NCI-H510A treated with DMSO at 0.1 percent for 48 hours (cell line): ENCODE measurements at regions not wholly inside any gene's neighbourhood (a gene's known extent, or its start where the extent isn't known, plus 50 kb on each side); places are given as distances from the start of the nearest gene placed in this dataset.

Experiments used
- DNase-seq: peaks from one replicate; lab custom pipeline; 2025; lab: John Stamatoyannopoulos, UW

GRCh38 chr3:22485954-22486353 lies 717.2 kb upstream of the UBE2E2 start:
- no peak for DNase-seq

- DNase-seq = no peak
These were observed 712.4 kb upstream of the UBE2E2 start for GRCh38 chr3:22490747-22491146.

DNA sequence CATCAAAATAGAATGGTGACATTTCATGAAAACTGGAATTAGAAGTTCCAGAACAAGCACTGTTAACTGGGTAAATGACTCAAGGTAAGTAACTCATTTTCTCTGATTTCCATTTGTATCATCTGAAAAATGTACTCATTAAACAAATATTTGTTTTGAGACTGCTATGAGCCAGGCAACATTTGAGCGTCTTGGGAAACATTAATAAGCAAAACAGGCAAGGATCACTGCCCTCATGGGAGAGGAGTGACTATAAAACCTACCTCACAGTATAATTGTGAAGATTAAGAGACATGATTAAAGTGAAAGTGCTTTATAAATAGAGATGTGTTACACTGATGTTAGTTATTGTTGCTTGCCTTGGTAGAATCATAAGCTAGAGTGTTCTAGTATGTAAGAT lies 711.8 kb upstream of the UBE2E2 start:
- no peak for DNase-seq

DNA sequence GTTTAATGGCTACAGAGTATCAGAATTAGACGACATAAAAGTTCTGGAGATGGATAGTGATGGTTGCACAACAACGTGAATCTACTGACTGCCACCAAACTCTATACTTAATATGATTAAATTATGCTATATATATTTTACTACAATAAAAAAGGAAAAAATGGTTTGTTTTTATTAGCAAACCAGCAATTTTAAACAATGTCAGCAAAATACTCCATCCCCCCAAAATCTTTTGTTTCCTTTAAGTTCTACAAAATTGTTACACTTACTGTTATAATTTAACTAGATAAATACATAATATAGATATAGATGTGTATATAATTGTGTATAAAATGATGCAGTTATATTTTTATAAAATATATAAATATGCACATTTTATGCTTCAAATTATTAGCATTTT lies 710.8 kb upstream of the UBE2E2 start:
- DNase-seq = no peak

DNA sequence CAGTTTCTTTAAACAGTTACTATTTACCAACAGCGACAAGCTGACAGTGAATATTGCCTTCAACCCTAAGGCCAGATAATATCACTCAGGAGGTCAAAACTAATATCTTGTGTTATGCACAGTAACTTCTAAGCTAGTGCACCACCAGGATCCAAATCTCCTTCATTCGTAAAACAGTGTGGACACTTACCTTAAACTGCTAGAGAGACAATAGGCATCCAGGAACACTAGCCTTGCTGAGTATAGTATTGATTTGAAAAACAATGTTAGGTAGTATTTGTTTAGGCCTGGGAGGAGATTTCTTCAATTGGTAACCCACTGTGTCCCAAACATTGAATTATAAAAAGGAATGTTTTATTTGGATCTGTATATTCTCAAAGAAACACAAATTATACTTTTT lies 707.9 kb upstream of the UBE2E2 start:
- no peak for DNase-seq

DNA sequence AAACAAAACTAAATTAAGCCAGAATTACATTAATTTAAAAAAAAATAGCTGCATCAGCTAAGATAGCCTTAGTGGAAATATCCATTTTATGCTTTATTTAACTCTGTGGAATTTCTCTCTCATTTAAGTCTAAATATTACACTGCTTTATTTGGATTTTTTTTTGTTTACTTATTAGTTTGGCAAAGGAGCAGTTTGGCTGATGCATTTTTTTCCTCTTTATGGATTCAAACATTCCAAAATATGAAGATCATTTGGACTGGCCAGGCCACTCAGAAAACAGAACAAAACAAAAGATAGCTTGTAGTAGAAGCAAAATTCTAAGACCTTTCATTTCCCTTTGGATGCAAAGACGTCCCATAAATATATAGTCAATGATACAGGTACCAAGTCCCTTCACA lies 707.3 kb upstream of the UBE2E2 start:
- DNase-seq = no peak

DNA sequence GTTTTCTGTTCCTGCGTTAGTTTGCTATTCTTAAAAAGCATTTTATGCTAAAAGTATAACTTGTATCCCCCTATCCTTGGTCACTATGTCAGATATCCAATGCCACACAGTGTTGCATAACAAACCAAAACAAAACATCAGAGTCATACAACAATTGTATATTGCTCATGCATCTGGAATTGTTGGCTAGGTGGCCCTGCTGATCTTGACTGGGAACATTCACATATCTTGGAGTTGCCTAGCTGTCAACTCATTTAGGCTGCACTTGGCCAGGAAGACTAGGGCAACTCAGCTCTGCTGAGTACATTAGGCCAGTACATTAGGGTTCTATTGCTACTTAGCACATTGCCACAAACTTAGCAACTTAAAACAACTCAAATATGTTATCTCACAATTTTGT lies 706.5 kb upstream of the UBE2E2 start:
- DNase-seq = no peak

DNA sequence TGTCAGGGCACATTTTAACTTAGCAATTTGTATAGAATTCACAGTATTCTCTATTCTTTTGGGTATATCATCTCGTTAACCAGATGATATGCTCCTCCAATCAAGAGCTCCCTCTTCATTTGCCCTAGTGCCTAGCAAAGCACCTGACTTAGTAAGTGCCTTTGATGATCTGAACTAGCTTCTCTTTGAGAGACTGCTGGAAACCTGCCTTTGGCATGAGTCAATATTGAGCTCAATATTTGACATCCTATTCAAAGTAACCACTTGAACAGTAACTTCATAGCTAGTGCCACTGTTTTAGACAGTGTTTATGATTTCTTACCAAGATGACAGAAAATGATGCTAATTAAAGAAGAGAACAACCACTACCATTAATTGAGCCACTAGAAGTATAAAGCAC lies 696.3 kb upstream of the UBE2E2 start:
- DNase-seq = peak; percentile 45

- no peak for DNase-seq
These were observed 695.4 kb upstream of the UBE2E2 start for GRCh38 chr3:22507709-22508108.

DNA sequence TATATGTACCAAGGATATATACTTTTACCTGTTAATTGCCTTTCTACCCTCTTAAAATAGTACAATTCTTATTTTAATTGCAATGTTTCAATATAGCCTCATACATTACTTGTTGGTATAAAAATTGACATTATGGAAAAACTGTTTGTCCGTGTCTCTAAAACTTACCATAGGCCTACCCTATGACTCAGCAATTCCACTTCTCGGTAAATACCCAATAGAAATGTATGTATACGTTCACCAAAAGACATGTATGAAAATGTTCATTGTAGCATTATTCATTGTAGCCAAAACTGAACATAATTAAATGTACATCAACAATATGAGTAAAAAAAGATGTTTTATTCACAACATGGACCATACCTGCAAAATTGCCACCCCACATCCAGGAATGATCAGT lies 679.2 kb upstream of the UBE2E2 start:
- DNase-seq = no peak

GRCh38 chr3:22526266-22526837 lies 676.8 kb upstream of the UBE2E2 start:
- no peak for DNase-seq

DNA sequence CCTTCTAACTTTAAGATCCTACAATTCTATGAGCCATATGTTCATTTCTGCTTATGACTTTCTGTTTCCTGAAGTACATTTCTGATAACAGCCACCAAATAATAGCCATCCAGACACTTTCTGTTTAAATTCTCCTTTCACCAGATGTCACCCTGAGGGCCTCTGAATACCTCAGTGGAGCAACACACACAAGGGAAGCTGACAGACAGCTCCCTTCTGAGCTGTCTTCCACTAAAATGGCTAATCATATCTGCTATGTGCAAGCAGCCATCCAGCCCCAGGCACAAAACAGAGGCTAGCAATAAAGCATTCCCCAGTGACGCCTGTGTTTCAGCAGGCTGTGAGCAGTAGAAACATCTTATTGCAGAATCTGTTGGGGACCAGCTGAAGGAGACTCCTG lies 666.6 kb upstream of the UBE2E2 start:
- DNase-seq = no peak

DNA sequence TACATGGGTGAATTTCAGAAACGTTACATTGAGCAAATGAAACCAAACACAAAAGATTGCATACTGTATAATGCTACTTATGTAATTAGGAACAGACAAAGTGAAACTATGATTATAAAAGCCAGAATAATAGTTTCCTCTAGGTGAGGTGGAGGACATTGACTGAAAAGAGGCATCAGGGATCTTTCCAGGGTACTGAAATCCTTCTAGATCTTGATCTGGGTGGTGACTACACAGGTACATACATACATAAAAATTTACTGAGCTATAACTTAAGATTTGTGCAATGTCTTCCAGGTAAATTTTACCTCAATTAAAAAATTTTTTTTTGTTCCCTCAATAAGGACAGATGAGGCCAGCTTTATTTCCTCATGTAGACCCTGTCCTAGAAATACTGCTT lies 665.6 kb upstream of the UBE2E2 start:
- DNase-seq = no peak

DNA sequence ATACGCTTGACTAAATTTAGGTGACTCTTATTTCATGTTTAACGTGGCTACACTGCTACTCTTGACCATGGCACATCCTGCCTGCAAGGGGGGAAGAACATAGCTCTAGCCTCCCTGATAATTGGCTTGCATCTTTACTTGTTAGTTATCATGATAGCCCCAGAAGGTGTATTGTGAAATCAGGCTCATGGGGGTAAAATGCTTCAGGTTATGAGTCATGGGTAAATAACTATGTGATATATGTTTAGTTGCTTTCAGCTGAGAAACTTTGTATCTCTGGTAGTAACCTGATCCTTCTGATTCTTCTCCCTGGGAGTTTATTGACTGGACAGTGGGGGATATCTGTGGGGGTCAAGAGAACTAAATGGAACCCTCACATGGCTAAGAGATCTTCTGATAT lies 660.8 kb upstream of the UBE2E2 start:
- no peak for DNase-seq

DNA sequence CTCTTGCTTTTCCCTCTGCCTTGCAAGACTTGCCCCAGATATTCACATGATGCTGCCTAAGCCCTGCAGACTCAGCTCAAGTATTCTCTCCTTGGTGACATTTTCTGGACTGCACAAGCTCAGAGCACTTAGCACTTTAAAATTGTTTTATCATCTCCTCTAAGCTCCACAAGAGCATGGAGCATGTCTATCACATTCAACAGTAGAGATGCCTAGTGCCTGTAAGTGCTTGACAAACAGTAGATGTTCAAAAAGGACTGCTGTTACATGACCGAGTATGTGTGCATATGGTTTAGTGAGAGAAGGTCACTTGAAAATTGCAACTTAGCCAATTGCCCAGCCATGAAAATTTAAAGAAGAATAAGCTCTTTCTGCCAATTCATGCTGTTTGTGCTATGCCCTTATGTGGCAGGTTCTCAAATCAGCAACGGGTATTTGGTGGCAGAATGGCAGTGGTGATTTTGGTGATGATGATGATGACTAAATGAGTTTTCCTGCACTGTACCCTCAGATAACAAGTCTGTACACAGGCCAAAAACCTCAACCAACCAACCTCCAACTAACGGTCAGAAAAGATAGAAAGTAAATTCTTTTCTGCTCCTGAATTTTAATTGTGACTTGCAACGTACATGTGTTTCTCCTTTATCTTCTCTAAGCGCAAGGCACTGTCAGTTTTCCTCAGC lies 647.2 kb upstream of the UBE2E2 start:
- DNase-seq = peak; percentile 83

DNA sequence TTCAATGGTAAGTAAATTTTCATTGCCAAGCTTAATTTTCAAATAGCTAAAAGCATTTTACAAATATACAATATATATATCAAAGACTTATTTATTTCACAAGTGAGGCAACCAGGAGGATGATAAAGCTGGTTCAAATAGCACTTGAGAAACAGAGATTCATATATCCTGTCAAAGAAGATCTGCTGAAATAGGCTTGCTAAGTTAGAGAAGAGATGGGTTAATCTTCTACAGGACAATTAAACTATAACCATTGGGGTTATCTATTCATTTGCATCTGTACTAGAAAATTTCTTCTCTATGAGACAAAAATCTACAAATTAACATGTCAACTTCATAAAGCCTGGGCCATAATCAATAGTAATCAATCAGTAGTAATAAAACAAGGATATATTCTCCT lies 637.7 kb upstream of the UBE2E2 start:
- DNase-seq = no peak

DNA sequence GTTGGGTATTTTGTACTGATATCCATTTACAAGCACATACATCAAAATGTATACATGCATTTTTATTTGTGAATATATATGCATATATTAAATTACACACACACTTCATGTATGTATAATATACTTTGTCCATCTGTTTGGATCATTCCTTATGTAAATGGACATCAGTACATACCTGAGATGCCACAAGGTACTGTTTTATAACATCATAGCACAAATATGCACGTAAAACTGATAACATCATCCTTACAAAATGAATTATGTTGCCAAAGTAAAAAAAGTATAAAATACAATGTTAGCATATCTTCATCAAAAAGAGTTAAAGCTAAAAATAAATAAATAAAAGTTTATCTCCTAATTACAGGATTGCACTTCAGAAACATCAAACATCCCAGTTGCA lies 634.8 kb upstream of the UBE2E2 start:
- DNase-seq = no peak

- no peak for DNase-seq
These were observed 633.6 kb upstream of the UBE2E2 start for GRCh38 chr3:22569570-22569969.

- DNase-seq = no peak
These were observed 622.1 kb upstream of the UBE2E2 start for GRCh38 chr3:22581007-22581406.

DNA sequence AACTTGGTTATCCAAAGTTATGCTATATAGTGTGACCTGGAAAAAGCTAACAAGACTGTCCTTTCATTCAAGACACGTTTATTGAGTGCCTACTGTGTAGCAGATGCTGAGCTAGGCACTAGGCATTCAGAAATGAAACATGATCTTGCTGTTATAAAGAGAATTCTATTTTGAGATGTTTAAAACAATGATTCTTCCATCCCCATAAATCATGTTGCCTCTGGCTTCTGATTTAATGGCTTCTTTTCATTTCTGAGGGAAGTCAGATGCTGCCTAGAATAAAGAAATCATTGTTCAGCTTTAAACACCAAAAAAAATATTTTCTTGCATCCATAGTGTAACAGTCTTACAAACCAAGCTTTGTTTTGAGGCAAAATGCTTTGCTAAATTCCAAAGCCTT lies 620.9 kb upstream of the UBE2E2 start:
- no peak for DNase-seq

GRCh38 chr3:22585504-22585903 lies 617.6 kb upstream of the UBE2E2 start:
- no peak for DNase-seq

GRCh38 chr3:22585911-22586310 lies 617.2 kb upstream of the UBE2E2 start:
- DNase-seq = no peak

GRCh38 chr3:22587446-22587845 lies 615.7 kb upstream of the UBE2E2 start:
- DNase-seq = no peak

DNA sequence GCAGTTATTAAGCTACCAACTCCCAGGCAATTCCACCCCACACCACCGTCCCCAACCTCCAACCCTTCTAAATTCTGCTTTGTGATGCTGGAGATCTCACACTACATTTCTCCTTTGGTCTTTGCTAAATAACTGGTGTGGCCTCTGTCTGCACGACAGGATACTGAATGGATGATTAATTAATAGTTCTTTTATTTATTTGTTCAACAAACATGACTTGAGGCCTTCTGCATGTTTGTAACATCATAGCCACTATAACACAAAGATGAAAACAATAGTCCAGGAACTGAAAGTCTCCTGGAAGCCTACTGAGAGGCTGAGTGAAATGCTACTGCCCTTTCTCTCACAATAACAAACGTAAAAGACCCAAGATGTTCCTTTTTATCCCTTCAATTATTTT lies 609.5 kb upstream of the UBE2E2 start:
- peak; percentile 13 for DNase-seq
